HUES64 (cell line): ENCODE measurements at regions not wholly inside any gene's neighbourhood (a gene's known extent, or its start where the extent isn't known, plus 50 kb on each side); places are given as distances from the start of the nearest gene placed in this dataset.

Source experiments
- H3K27ac ChIP-seq: 2 replicates; pipeline ENCODE4 v1.7.0; 2013; ENCODE audit warnings: low read depth, low read length, inconsistent platforms
- H3K27me3 ChIP-seq: 2 replicates; pipeline ENCODE4 v1.6.1; 2013; ENCODE audit warnings: mild to moderate bottlenecking, low read length; ENCODE audit not compliant: insufficient read depth
- H3K36me3 ChIP-seq: 2 replicates; pipeline ENCODE4 v1.6.1; 2013; ENCODE audit warnings: mild to moderate bottlenecking, low read length; ENCODE audit not compliant: insufficient read depth
- H3K4me1 ChIP-seq: 2 replicates; pipeline ENCODE4 v1.6.1; 2013; ENCODE audit warnings: mild to moderate bottlenecking, low read length, moderate library complexity; ENCODE audit not compliant: insufficient read depth
- H3K4me3 ChIP-seq: 2 replicates; pipeline ENCODE4 v1.5.1; 2013; ENCODE audit warnings: mild to moderate bottlenecking, low read length, moderate library complexity
- H3K9ac ChIP-seq: 2 replicates; pipeline ENCODE4 v1.6.1; 2013; ENCODE audit warnings: mild to moderate bottlenecking, low read depth, low read length
- H3K9me3 ChIP-seq: 2 replicates; pipeline ENCODE4 v1.6.1; 2013; ENCODE audit warnings: low read depth, low read length; ENCODE audit not compliant: insufficient read depth
- WGBS: fragments of 150-250, 120-280 bp; methylation state at CpG from one replicate; pipeline ENCODE4 v1.1.7; 2013; ENCODE audit warnings: missing lambda C conversion rate; 5-methylcytosine and 5-hydroxymethylcytosine counted together

- H3K4me1 ChIP-seq: no peaks in the 10 kb centered on the region
- 89% methylated on average over 5 of the region's 5 CpGs for WGBS
- H3K36me3 ChIP-seq: no peaks in the 10 kb centered on the region
- H3K27ac ChIP-seq: no peak overlapping the region
- no peak overlapping the region for H3K4me3 ChIP-seq
- no peaks in the 10 kb centered on the region for H3K27me3 ChIP-seq
- no peak overlapping the region for H3K9ac ChIP-seq
- no peaks in the 10 kb centered on the region; the same call in 1 of the 2 replicates for H3K9me3 ChIP-seq
These were observed 142.9 kb downstream of the SNX19 start for GRCh38 chr11:130773244-130773820.

GRCh38 chr11:130774703-130775102 lies 141.6 kb downstream of the SNX19 start:
- 89% methylated on average over 3 of the region's 3 CpGs for WGBS
- H3K27ac ChIP-seq: no peak overlapping the region
- no peaks in the 10 kb centered on the region for H3K9me3 ChIP-seq
- H3K27me3 ChIP-seq: no peaks in the 10 kb centered on the region
- no peak overlapping the region for H3K4me3 ChIP-seq
- no peaks in the 10 kb centered on the region for H3K36me3 ChIP-seq
- H3K4me1 ChIP-seq: no peaks in the 10 kb centered on the region
- no peak overlapping the region for H3K9ac ChIP-seq

GRCh38 chr11:130775306-130776060 lies 140.8 kb downstream of the SNX19 start:
- H3K27me3 ChIP-seq: no peaks in the 10 kb centered on the region
- no peak overlapping the region for H3K9ac ChIP-seq
- no peaks in the 10 kb centered on the region for H3K36me3 ChIP-seq
- no peaks in the 10 kb centered on the region for H3K4me1 ChIP-seq
- no peak overlapping the region for H3K27ac ChIP-seq
- no peaks in the 10 kb centered on the region for H3K9me3 ChIP-seq
- no peak overlapping the region for H3K4me3 ChIP-seq
- WGBS: 92% methylated on average over 6 of the region's 6 CpGs

GRCh38 chr11:130776061-130776419 lies 140.2 kb downstream of the SNX19 start:
- no peak overlapping the region for H3K4me3 ChIP-seq
- H3K27ac ChIP-seq: no peak overlapping the region
- H3K9ac ChIP-seq: no peak overlapping the region
- H3K9me3 ChIP-seq: no peaks in the 10 kb centered on the region
- H3K36me3 ChIP-seq: no peaks in the 10 kb centered on the region
- no peaks in the 10 kb centered on the region for H3K27me3 ChIP-seq
- H3K4me1 ChIP-seq: no peaks in the 10 kb centered on the region

GRCh38 chr11:130778026-130778425 lies 138.3 kb downstream of the SNX19 start:
- WGBS: 95% methylated on average over 15 of the region's 15 CpGs
- Histone ChIP-seq H3K4me1 (peaks cover 12% of the 10 kb centered on the region), H3K9me3 (no peaks in the 10 kb centered on the region), H3K27me3 (no peaks in the 10 kb centered on the region), H3K4me3 (no peak overlapping the region), H3K27ac (no peak overlapping the region), H3K36me3 (no peaks in the 10 kb centered on the region), H3K9ac (no peak overlapping the region)

- no peaks in the 10 kb centered on the region for H3K27me3 ChIP-seq
- H3K9ac ChIP-seq: no peak overlapping the region
- no peaks in the 10 kb centered on the region for H3K36me3 ChIP-seq
- H3K9me3 ChIP-seq: no peaks in the 10 kb centered on the region
- no peak overlapping the region for H3K27ac ChIP-seq
- no peak overlapping the region for H3K4me3 ChIP-seq
- peaks cover 18% of the 10 kb centered on the region for H3K4me1 ChIP-seq
These were observed 137.6 kb downstream of the SNX19 start for GRCh38 chr11:130778705-130779104.

- no peak overlapping the region for H3K9ac ChIP-seq
- H3K27me3 ChIP-seq: no peaks in the 10 kb centered on the region
- H3K36me3 ChIP-seq: no peaks in the 10 kb centered on the region
- no CpG with 5 or more reads among the region's 1 CpG for WGBS
- no peak overlapping the region for H3K4me3 ChIP-seq
- no peaks in the 10 kb centered on the region for H3K9me3 ChIP-seq
- H3K4me1 ChIP-seq: peaks cover 18% of the 10 kb centered on the region
- no peak overlapping the region for H3K27ac ChIP-seq
These were observed 137.0 kb downstream of the SNX19 start for GRCh38 chr11:130779267-130779666.

GRCh38 chr11:130779943-130780342 lies 136.3 kb downstream of the SNX19 start:
- H3K27ac ChIP-seq: no peak overlapping the region
- no peaks in the 10 kb centered on the region for H3K27me3 ChIP-seq
- 88% methylated on average over 5 of the region's 5 CpGs for WGBS
- H3K4me3 ChIP-seq: no peak overlapping the region
- peaks cover 18% of the 10 kb centered on the region for H3K4me1 ChIP-seq
- H3K36me3 ChIP-seq: no peaks in the 10 kb centered on the region
- no peak overlapping the region for H3K9ac ChIP-seq
- no peaks in the 10 kb centered on the region for H3K9me3 ChIP-seq

GRCh38 chr11:130780437-130780836 lies 135.8 kb downstream of the SNX19 start:
- H3K9ac ChIP-seq: no peak overlapping the region
- no peaks in the 10 kb centered on the region for H3K9me3 ChIP-seq
- H3K36me3 ChIP-seq: no peaks in the 10 kb centered on the region
- no peak overlapping the region for H3K27ac ChIP-seq
- no peak overlapping the region for H3K4me3 ChIP-seq
- peaks cover 18% of the 10 kb centered on the region for H3K4me1 ChIP-seq
- WGBS: 95% methylated on average over 4 of the region's 4 CpGs
- H3K27me3 ChIP-seq: no peaks in the 10 kb centered on the region

- Histone ChIP-seq H3K27ac (no peak overlapping the region), H3K9me3 (no peaks in the 10 kb centered on the region), H3K4me3 (no peak overlapping the region), H3K36me3 (no peaks in the 10 kb centered on the region), H3K4me1 (peaks cover 18% of the 10 kb centered on the region), H3K27me3 (no peaks in the 10 kb centered on the region), H3K9ac (no peak overlapping the region)
- WGBS: 88% methylated on average over 2 of the region's 2 CpGs
These were observed 134.3 kb downstream of the SNX19 start for GRCh38 chr11:130781931-130782330.

- 57% methylated on average over 14 of the region's 14 CpGs for WGBS
- Histone ChIP-seq H3K27me3 (no peaks in the 10 kb centered on the region), H3K9ac (no peak overlapping the region; the same call in 1 of the 2 replicates), H3K4me1 (peaks cover 18% of the 10 kb centered on the region), H3K9me3 (no peaks in the 10 kb centered on the region), H3K36me3 (no peaks in the 10 kb centered on the region), H3K4me3 (no peak overlapping the region), H3K27ac (no peak overlapping the region)
These were observed 133.7 kb downstream of the SNX19 start for GRCh38 chr11:130782361-130783222.
